ENCODE measurements at regions not wholly inside any gene's neighbourhood (a gene's known extent, or its start where the extent isn't known, plus 50 kb on each side); places are given as distances from the start of the nearest gene placed in this dataset.

- TF ChIP-seq CTCF (conservative IDR thresholded peaks at IDR 0.05), result no peak
- TF ChIP-seq ZFX (IDR thresholded peaks at IDR 0.05), result no peak
These were observed 138.3 kb downstream of the HSD17B3 start for GRCh38 chr9:96163712-96164111.

Measured in C4-2B (cell line).